Activated CD8-positive, alpha-beta memory T cell treated with anti-CD3 and anti-CD28 coated beads for 1 hour (primary cell): ENCODE measurements at regions not wholly inside any gene's neighbourhood (a gene's known extent, or its start where the extent isn't known, plus 50 kb on each side); places are given as distances from the start of the nearest gene placed in this dataset.

Experiments
- DNase-seq, 2 donors: peaks; one replicate each; pipeline ENCODE4 v3.0.0-alpha.2; 2020; ENCODE audit warnings: low read depth in 1 of 2; ENCODE audit errors: extremely low read depth in 1 of 2

GRCh38 chr2:60400462-60401246, 152.8 kb downstream of the BCL11A start:
- DNase-seq = no peak

GRCh38 chr2:60394463-60394862, 159.0 kb downstream of the BCL11A start:
- DNase-seq = no peak

GRCh38 chr2:60391649-60392375, 161.6 kb downstream of the BCL11A start:
- no peak for DNase-seq

DNA sequence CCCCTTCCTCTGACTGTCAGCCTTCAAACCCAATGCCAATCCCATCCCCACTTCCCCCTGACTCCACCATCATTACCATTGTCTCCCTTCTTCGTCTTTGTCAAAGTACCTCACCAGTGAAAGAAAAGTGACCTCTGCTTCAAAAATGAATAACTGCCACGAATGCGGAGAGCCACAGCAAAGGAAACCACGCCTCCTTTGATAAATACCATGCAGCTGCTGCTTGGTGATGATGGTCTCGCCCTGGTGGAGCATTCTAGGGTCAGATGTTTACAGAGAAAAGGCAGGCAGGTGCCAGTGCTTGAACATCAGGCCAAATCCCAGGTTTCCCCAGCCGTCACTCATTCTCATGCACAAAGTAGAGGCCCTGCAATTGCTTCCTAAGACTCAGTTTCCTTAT, 162.2 kb downstream of the BCL11A start:
- no peak for DNase-seq

- no peak for DNase-seq
Measured at GRCh38 chr2:60386436-60386835, 167.0 kb downstream of the BCL11A start.

DNA sequence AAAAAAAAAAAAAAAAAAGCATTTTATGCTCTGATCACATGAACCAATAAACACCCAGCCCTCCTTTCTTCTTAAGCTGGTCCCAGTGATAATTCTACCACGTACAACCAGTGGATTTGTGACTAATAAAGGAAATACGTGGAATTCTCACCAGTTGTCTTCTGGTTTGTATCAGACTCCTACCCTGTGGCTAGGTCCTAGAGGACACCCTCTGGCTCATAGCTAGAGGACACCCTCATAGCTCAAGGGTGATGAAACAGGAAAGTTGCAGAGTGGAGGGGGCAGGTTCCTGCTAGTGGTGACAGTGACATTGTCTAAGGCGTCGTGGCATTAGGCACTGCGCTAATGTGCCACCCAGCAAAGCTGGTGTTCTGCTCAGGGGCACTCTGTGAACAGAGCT, 167.8 kb downstream of the BCL11A start:
- DNase-seq = no peak

GRCh38 chr2:60383401-60384143, 169.9 kb downstream of the BCL11A start:
- no peak for DNase-seq

GRCh38 chr2:60380411-60380810, 173.0 kb downstream of the BCL11A start:
- DNase-seq = no peak

- no peak for DNase-seq
Measured at GRCh38 chr2:60379684-60380083, 173.8 kb downstream of the BCL11A start.

DNA sequence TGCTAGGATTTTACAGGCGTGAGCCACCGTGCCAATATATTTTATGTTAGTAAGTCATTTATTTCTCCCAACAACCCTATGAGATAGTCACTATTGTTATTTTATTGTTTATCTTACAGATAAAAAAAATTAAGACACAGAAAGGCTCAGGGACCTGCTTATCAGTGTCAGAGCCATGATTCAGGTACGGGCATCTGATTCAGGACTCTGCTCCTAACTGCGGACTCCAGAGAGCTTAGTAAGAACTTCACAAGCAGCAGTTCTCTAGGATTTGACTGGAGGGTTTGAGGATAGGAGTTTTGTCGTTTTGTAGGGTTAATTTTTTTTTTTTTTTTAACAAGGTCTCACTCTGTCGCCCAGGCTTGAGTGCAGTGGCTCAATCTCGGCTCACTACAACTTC, 174.2 kb downstream of the BCL11A start:
- no peak for DNase-seq

DNA sequence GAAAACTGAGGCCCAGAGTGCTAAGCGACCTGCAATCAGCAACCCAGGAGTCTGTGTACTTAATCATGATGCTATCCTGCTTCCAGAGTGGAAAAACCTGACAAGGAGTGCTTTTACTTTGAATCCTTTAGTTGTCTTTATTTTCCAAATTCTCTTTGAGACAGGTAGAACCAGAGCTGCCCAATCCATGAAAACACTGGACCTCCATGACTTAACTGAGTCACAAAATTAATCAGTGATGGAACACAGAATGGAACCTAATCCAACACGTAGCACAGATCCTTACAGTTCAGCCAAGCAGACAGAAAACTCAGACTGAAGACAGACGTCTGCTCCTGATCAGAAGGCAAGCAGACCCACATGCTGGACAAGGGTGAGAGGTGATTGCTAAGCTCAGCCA, 175.6 kb downstream of the BCL11A start:
- no peak for DNase-seq

- no peak for DNase-seq
Measured at GRCh38 chr2:60376252-60376651, 177.2 kb downstream of the BCL11A start.

DNA sequence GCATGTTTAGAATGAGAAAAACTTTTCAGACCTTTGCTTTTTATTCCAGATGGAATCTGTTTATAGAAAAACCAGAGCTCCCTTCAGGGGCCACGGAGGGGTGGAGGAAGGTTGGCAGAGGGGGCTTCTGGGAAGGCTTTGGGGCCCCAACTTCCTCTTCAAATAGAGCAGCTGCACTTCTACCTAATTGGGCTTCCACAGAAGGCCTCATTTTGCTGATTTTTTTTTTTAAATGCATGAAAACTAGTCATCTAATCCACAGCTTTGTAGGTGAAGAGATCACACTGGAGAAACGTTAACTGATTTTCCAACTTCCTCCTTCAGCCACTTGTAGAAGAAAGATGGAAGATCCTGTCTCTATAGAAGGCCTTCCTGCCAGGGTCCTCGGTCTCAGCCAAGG, 181.8 kb downstream of the BCL11A start:
- no peak for DNase-seq

- no peak for DNase-seq
Measured at GRCh38 chr2:60371219-60371618, 182.2 kb downstream of the BCL11A start.

- no peak for DNase-seq
Measured at GRCh38 chr2:60370814-60371213, 182.6 kb downstream of the BCL11A start.

DNA sequence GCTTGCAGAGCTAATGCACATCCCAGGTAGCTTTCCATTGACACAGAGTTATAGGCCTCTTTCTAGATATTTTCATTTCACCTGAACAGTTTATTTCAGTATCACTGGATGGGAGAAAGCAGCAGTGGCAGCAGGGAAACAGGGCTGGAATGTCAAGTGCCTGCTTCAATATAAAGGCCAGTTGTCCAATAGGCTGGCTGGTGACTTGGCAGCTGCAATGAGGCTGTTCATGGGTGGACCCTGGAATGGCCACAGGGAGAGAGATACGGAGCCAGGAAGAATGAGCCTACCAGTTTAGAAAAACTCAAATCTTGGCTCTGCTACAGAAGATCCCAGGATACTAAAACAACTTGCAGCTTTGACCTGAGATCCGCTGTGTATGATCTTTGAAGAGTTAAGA, 185.0 kb downstream of the BCL11A start:
- DNase-seq = no peak

- no peak for DNase-seq
Measured at GRCh38 chr2:60366135-60366712, 187.2 kb downstream of the BCL11A start.

DNA sequence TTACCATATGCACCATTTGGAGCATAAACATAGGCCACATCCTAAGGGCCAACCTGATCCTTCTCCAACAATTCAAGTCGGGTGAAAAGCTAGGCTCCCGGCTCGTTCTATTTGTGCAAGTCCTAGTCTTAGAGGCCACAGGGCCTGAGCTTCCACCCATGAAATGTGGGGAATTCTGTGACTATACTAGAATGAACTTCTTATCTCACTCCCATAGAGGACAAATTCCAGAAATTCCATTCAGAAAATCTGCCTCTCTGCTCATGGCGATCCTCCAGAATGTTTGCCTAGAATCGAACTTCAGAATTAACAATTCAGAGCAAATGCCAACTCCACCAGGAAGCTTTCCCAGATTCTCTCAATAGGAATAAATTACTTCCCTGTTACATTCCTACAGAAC, 187.9 kb downstream of the BCL11A start:
- DNase-seq = no peak

- DNase-seq = no peak
Measured at GRCh38 chr2:60364491-60364890, 189.0 kb downstream of the BCL11A start.

GRCh38 chr2:60361498-60361897, 192.0 kb downstream of the BCL11A start:
- no peak for DNase-seq

GRCh38 chr2:60359569-60359968, 193.9 kb downstream of the BCL11A start:
- DNase-seq = no peak
